B cell (primary cell): ENCODE measurements at regions not wholly inside any gene's neighbourhood (a gene's known extent, or its start where the extent isn't known, plus 50 kb on each side); places are given as distances from the start of the nearest gene placed in this dataset.

Experiments used
- ATAC-seq: fragments of 200-7000 bp; cut with Tn5 transposase; one replicate; pipeline ENCODE4 v1.10.0; 2021; ENCODE audit warnings: low read depth, mild to moderate bottlenecking, moderate number of reproducible peaks, moderate library complexity
- CTCF ChIA-PET: fragments of 350-600 bp; sonication (Branson Sonifier 250); formaldehyde crosslinking; loops from one replicate; lab custom pipeline; 2021; ENCODE audit warnings: antibody characterized with exemption, inconsistent platforms; lab: Charles Lee
- POLR2A ChIA-PET: fragments of 350-600 bp; sonication (Branson Sonifier 250); formaldehyde crosslinking; loops from one replicate; lab custom pipeline; 2021; ENCODE audit warnings: antibody characterized with exemption; lab: Charles Lee
- DNase-seq: peaks from one replicate; pipeline ENCODE4 v3.0.0; 2013
- H2AFZ ChIP-seq: 2 replicates; pipeline ENCODE4 v1.6.1; 2012; ENCODE audit warnings: mild to moderate bottlenecking, low read depth, low read length; ENCODE audit not compliant: insufficient read depth, poor library complexity, severe bottlenecking
- H3K27ac ChIP-seq, 2 donors: 1 replicate in 1 of 2; 2 replicates in 1 of 2; pipeline ENCODE4 v1.5.1; 2012 to 2013; ENCODE audit warnings: low read length in 2 of 2, mild to moderate bottlenecking in 2 of 2, moderate library complexity in 1 of 2
- H3K27me3 ChIP-seq, 4 experiments: fragments of 200-600 bp in 1 of 4; sonication (generic) in 1 of 4; replicated peaks in 1 of 4; 1 replicate in 2 of 4; 2 replicates in 2 of 4; pipeline versions ENCODE4 v1.6.1 to v1.7.0; 2013 to 2016; ENCODE audit warnings: low read length in 3 of 4, mild to moderate bottlenecking in 2 of 4, mixed read lengths in 1 of 4, moderate library complexity in 1 of 4; ENCODE audit not compliant: insufficient read depth in 4 of 4, control insufficient read depth in 3 of 4; ENCODE audit errors: control extremely low read depth in 1 of 4
- H3K36me3 ChIP-seq, 2 experiments: replicated peaks in 1 of 2; 1 replicate in 1 of 2; 2 replicates in 1 of 2; pipeline versions ENCODE4 v1.6.1 to v1.7.1; 2013; ENCODE audit warnings: low read length in 1 of 2; ENCODE audit not compliant: insufficient read depth in 2 of 2, control insufficient read depth in 1 of 2; ENCODE audit errors: control extremely low read depth in 1 of 2, extremely low read depth in 1 of 2
- H3K4me1 ChIP-seq, 2 donors: fragments of 200-600 bp in 1 of 2; sonication (generic) in 1 of 2; 1 replicate in 1 of 2; 2 replicates in 1 of 2; pipeline versions ENCODE4 v1.5.1 to v1.6.1; 2013 to 2017; ENCODE audit warnings: low read length in 2 of 2; ENCODE audit not compliant: control insufficient read depth in 2 of 2, insufficient read depth in 2 of 2
- H3K4me2 ChIP-seq: replicated peaks from 2 replicates; pipeline ENCODE3; 2012; ENCODE audit warnings: mild to moderate bottlenecking, low read depth, low read length; ENCODE audit not compliant: poor library complexity, severe bottlenecking
- H3K4me3 ChIP-seq, 5 experiments: fragments of 200-600 bp in 1 of 5; sonication (generic) in 1 of 5; 1 replicate in 3 of 5; 2 replicates in 2 of 5; pipeline versions ENCODE4 v1.5.1 to v1.7.0; 2011 to 2016; ENCODE audit warnings: low read length in 4 of 5, mild to moderate bottlenecking in 4 of 5, low read depth in 2 of 5, control low read depth in 1 of 5, moderate library complexity in 1 of 5; ENCODE audit not compliant: insufficient read depth in 1 of 5; ENCODE audit errors: control extremely low read depth in 1 of 5, extremely low read depth in 1 of 5
- H3K79me2 ChIP-seq: fragments of 200-600 bp; sonication (generic); one replicate; pipeline ENCODE4 v1.6.0; 2016; ENCODE audit warnings: low read length; ENCODE audit not compliant: control insufficient read depth, insufficient read depth
- H3K9ac ChIP-seq: fragments of 200-600 bp; sonication (generic); 2 replicates; pipeline ENCODE4 v1.6.1; 2017; ENCODE audit warnings: mild to moderate bottlenecking, low read length, moderate library complexity
- H3K9me3 ChIP-seq, 3 donors: one replicate each; pipeline versions ENCODE4 v1.6.1 to v1.7.1; 2013; ENCODE audit warnings: low read length in 2 of 3; ENCODE audit not compliant: control insufficient read depth in 2 of 3, insufficient read depth in 1 of 3; ENCODE audit errors: control extremely low read depth in 1 of 3
- H4K20me1 ChIP-seq: 2 replicates; pipeline ENCODE4 v1.6.0; 2012; ENCODE audit warnings: mild to moderate bottlenecking, low read length; ENCODE audit not compliant: insufficient read depth, control insufficient read depth, poor library complexity, severe bottlenecking
- H3K27ac Mint-ChIP-seq: one replicate; pipeline ENCODE4 v1.8.0; 2021; ENCODE audit warnings: mixed read lengths
- H3K27me3 Mint-ChIP-seq: one replicate; pipeline ENCODE4 v1.8.0; 2021; ENCODE audit warnings: mixed read lengths
- H3K4me1 Mint-ChIP-seq: one replicate; pipeline ENCODE4 v1.8.0; 2021; ENCODE audit warnings: mixed read lengths
- H3K4me3 Mint-ChIP-seq: one replicate; pipeline ENCODE4 v1.8.0; 2021; ENCODE audit warnings: mixed read lengths
- H3K9me3 Mint-ChIP-seq: one replicate; pipeline ENCODE4 v1.8.0; 2022; ENCODE audit warnings: mixed read lengths; ENCODE audit not compliant: insufficient read depth
- CTCF ChIP-seq: fragments of 200-600 bp; IDR thresholded peaks from one replicate; pipeline ENCODE4 v1.8.0; 2022; ENCODE audit warnings: antibody characterized with exemption, mild to moderate bottlenecking
- EZH2 ChIP-seq: IDR thresholded peaks from 2 replicates; pipeline ENCODE4 v1.6.1; 2012; ENCODE audit warnings: borderline replicate concordance, low read depth, mild to moderate bottlenecking, moderate library complexity, low read length; ENCODE audit not compliant: insufficient read depth, poor library complexity, severe bottlenecking
- WGBS: methylation state at CpG from one replicate; pipeline ENCODE4 v1.1.5; 2013; ENCODE audit warnings: missing lambda C conversion rate; ENCODE audit not compliant: insufficient coverage; 5-methylcytosine and 5-hydroxymethylcytosine counted together
- intact Hi-C: fragments of 100-400 bp; cut with micrococcal nuclease; formaldehyde crosslinking; loops from one replicate; pipeline ENCODE4 v1.10.0; 2022

- H3K27ac ChIP-seq = no peak overlapping the region
- no peak for DNase-seq
- no CpG with 5 or more reads among the region's 3 CpGs for WGBS
- no peaks in the 10 kb centered on the region for H3K4me1 Mint-ChIP-seq
- H4K20me1 ChIP-seq = no peaks in the 10 kb centered on the region
- no peak for TF ChIP-seq EZH2
- TF ChIP-seq CTCF = no peak
- no peaks in the 10 kb centered on the region for H3K27me3 Mint-ChIP-seq
- H3K4me2 ChIP-seq = no peak overlapping the region
- ChIA-PET CTCF (no interaction called here), POLR2A (no interaction called here)
- intact Hi-C loops = no loop called here
- H3K79me2 ChIP-seq = no peaks in the 10 kb centered on the region
- no peaks in the 10 kb centered on the region for H3K9me3 Mint-ChIP-seq
- no peak overlapping the region for H3K27ac Mint-ChIP-seq
- H3K9ac ChIP-seq = no peak overlapping the region
- no peaks in the 10 kb centered on the region for H3K4me1 ChIP-seq
- no peak overlapping the region for H3K4me3 ChIP-seq
- H3K36me3 ChIP-seq = no peaks in the 10 kb centered on the region
- no peak overlapping the region for H2AFZ ChIP-seq
- no peak overlapping the region for H3K4me3 Mint-ChIP-seq
- no peaks in the 10 kb centered on the region for H3K9me3 ChIP-seq
- H3K27me3 ChIP-seq = no peaks in the 10 kb centered on the region
- ATAC-seq = no peak
Measured at GRCh38 chr12:78684419-78684818, 180.2 kb upstream of the SYT1 start.

GRCh38 chr12:78695749-78696148 lies 168.8 kb upstream of the SYT1 start:
- Histone ChIP-seq H3K27ac (no peak overlapping the region), H3K4me1 (no peaks in the 10 kb centered on the region), H3K4me3 (no peak overlapping the region), H3K79me2 (no peaks in the 10 kb centered on the region), H3K9ac (no peak overlapping the region), H4K20me1 (no peaks in the 10 kb centered on the region), H2AFZ (no peak overlapping the region), H3K27me3 (no peaks in the 10 kb centered on the region), H3K9me3 (peaks cover 0 to 1% (median 0%) of the 10 kb centered on the region in 3 donors), H3K36me3 (no peaks in the 10 kb centered on the region), H3K4me2 (no peak overlapping the region)
- TF ChIP-seq EZH2 (no peak), CTCF (no peak)
- H3K4me1 Mint-ChIP-seq = no peaks in the 10 kb centered on the region
- CTCF ChIA-PET = no interaction called here
- intact Hi-C loops = no loop called here
- POLR2A ChIA-PET = no interaction called here
- WGBS = 100% methylated on average over 1 of the region's 2 CpGs
- DNase-seq (no peak), ATAC-seq (no peak)
- no peaks in the 10 kb centered on the region for H3K27me3 Mint-ChIP-seq
- no peak overlapping the region for H3K4me3 Mint-ChIP-seq
- no peak overlapping the region for H3K27ac Mint-ChIP-seq
- H3K9me3 Mint-ChIP-seq = no peaks in the 10 kb centered on the region
